GM21528 (cell line): ENCODE measurements at regions not wholly inside any gene's neighbourhood (a gene's known extent, or its start where the extent isn't known, plus 50 kb on each side); places are given as distances from the start of the nearest gene placed in this dataset.
"Not testable (repeated sequence)": the region's sequence is repeated elsewhere in the genome, so short reads cannot be mapped to it uniquely, and the experiment has no call there.

Experiments
- ATAC-seq: cut with Tn5 transposase; IDR thresholded peaks from one replicate; pipeline ENCODE4 v1.9.1; 2021; ENCODE audit warnings: mild to moderate bottlenecking, moderate library complexity; ENCODE audit not compliant: unreplicated experiment, low FRiP score

DNA sequence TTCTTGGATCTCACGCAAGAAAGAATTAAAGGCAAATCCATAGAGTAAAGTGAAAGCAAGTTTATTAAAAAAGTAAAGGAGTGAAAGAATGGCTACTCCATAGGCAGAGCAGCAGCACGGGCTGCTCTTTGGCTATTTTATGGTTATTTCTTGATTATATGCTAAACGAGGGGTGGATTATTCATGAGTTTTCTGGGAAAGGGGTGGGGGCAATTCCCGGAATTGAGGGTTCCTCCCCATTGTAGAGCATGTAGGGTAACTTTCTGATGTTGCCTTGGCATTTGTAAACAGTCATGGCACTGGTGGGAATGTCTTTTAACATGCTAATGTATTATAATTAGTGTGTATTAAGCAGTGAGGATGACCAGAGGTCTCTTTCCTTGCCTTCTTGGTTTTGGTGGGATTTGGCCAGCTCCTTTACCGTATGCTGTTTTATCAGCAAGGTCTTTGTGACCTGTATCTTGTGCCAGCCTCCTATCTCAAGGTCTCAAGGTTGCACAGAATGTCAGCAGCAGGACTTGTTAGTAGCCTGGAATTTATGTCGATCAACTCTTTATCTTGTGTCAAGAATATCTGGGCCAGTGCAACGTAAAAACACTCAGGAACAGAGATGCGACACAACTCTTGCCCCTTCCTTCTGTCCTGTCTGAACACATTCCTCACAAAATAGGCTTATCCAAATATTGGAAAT is 931.4 kb downstream of the QKI start:
- ATAC-seq = no peak

- ATAC-seq = no peak
Measured at GRCh38 chr6:164345327-164345726, 930.8 kb downstream of the QKI start.

DNA sequence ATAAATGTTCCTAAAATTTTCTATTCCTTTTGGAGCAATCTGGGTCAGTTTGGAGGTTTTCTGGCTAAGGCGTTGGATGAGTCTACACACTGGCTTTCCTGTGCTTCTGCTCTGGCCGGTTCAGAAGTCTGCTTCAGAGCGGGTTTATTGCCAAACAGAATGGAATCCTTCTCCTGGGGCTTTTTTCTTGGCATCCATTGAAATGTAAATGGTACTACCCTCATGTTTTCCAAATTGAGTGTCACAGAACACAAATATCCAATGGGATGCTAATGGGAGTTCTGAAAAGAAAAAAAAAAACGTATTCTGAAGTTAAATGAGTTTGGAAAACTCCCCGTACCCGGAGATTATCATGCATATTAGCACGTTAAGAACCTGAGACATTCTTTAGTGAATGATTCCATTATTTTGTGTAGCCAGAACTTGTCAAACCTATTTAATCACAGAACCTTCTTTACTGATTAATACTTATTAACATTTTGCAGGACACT is 930.3 kb downstream of the QKI start:
- ATAC-seq = no peak

DNA sequence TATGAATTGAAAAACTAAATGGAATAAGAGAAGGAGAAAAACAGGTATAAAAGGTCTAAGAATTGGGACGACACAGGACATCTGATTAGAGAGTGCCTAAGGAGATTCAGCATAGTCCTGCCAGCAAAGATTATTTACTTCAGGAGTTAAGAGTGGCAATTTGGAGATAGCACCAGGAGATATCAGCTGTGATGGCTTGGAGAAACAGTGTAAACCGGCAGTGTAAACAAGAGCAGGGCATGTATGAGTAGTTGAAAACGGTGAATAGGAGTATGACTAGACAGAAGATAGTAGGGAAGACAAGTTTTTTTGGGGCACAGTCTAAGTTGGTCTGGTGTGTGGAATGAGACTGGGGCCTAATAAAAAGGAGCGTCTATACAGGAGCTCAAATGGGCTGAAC is 924.9 kb downstream of the QKI start:
- not testable (repeated sequence) for ATAC-seq

GRCh38 chr6:164337925-164338397 is 923.4 kb downstream of the QKI start:
- no peak for ATAC-seq

DNA sequence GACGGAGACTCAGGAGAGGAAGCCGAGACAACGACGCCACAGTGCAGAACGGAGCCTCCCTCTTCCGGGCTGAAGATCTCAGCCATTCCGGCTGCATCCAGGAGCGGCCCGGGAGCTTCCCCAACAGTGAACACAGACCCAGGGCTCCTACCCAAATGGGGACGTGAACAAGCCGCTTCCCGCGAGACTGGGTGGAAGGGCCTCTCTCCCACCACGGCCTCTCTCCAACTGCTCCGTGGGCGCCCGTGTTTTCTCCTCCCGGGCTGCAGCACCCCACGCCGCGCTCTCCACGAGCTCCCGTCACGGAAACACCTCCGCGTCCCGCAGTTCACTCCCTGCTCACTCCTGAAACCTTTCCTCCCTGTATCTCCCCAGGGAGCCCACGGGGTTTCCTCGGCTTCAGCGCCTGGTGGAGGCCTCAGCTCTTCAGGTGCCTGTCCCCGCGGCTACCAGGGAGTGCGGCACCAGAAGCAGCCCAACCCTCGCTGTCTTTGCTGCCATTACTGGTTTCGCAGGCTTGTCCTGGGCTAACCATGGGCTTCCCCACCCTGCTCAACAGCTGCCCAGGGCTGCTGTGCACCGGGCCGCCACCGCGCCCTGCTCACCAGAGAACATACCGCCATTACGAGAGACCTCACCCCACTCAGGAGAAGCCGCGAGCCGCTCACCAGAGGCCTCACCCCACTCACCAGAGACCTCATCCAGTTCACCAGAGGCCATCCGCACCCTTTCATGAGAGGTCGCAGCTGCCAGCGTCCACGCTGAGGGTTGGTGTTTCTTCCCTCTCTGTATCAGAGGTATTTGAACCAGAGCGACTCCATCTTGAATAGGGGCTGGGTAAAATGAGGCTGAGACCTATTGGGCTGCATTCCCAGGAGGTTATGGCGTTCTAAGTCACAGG is 922.8 kb downstream of the QKI start:
- ATAC-seq = no peak

DNA sequence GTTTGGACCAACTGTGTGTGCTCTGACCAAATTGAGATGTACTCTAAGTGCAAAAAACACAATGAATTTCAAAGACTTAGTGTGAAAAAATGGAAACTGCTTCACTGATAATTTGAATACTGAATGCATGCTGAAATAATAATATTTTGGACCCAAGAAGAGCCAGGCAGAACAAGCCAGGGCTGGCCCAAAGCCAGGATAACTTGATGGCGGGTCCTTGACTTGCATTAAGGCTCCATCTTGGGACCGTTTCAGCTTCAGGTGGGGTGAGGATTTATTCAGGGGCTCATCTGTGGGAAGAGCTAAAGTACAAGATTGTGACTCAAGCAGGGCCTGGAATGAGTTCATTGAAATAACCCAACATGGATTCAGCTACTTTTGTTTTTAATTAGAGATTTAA is 921.9 kb downstream of the QKI start:
- ATAC-seq = no peak

DNA sequence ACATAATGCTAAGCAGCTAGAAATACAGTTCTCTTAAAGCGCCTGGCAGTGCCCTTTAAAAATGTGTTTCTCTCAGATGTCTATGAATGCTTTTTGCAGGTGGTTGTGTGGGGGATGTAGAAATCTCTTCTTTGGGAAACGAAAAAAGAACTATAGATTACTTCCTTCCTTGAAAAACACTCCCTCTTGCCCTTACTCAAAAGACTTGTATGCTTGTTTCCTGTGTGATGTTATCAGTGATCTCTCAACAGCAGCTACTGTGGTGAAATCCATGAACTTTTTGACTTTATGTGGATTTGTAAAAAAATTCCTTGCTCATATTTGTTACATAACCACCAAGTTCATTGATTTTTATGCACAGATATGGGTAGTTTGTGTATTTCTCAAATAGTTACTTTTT is 916.5 kb downstream of the QKI start:
- no peak for ATAC-seq

DNA sequence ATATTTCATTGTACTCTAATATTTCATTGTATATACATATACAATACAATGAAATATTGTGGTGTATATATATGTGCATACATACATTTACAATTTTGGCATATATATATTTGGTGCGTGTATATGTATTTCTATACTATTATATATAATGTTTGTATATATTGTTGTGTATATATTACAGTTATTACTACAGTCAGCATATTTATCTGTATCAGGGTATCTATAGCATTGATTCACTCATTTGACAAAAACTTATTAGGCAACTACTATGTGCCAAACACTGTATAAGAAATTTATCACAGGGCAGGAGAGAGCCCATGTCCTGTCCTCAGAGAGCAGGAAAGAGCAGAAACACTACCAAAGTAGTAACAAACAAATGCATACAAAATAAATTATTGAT is 910.6 kb downstream of the QKI start:
- ATAC-seq = no peak

- ATAC-seq = no peak
Measured at GRCh38 chr6:164322533-164322932, 908.0 kb downstream of the QKI start.

GRCh38 chr6:164321297-164321696 is 906.8 kb downstream of the QKI start:
- ATAC-seq = no peak

DNA sequence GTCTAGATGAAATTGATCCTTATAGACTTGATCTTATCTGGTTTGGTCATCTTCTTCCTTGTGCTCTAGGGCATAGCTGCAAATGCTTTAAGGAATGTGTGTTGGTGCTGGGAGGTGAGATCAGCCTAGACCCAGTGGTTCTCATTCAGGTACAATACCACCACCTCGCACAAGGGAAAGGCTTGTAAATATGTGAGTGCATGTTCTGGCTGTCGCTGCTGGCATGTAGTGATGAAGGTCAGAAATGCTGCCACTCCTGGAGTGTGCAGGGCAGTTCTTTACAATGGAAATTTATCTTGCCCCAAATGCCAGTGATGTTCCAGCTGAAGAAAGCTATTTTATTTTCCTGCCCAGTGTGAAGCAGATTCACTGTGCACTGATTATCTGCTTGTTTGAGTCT is 900.9 kb downstream of the QKI start:
- ATAC-seq = no peak

- no peak for ATAC-seq
Measured at GRCh38 chr6:164308339-164308738, 893.8 kb downstream of the QKI start.

GRCh38 chr6:164303102-164303964 is 888.8 kb downstream of the QKI start:
- no peak for ATAC-seq

DNA sequence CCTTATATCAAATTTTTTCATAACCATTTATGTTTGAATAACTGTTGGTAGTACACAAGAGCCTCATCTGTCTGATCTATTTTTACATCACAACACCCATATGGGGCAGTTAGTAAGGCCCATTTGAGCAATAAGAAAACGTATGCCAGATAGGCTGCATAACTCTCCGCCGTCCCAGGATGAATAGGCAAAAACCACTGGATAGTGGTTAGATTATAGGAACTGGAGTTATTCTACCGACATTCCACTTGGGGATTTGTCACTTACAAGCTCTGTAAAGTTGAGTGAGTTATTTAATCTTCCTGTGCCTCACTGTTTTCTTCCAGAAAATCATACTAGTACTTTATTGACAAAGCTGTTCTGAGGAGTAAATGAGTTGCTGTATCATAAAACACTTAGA is 881.9 kb downstream of the QKI start:
- no peak for ATAC-seq

GRCh38 chr6:164294047-164294784 is 879.7 kb downstream of the QKI start:
- no peak for ATAC-seq

GRCh38 chr6:164291224-164291623 is 876.7 kb downstream of the QKI start:
- ATAC-seq = no peak

GRCh38 chr6:164290101-164290500 is 875.6 kb downstream of the QKI start:
- ATAC-seq = no peak

GRCh38 chr6:164286011-164286410 is 871.5 kb downstream of the QKI start:
- no peak for ATAC-seq

DNA sequence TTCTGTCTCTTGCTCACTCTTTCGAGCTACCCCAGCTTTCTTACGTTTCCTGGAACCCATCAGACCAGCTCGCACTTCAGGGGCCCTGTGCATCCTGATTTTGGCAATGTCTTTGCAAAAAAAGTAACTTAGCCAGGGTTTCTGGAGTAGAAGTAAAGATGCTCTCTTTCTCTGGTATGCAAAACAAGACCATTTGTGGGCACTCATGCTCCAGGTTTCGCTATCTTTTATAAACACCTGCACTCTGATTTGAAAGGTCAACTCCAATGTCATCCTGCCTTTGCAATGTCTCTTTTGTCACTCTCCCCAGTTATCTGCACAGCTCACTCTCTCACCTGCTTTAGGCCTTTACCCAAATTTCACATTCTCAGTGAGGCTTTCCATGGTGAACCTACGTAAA is 869.1 kb downstream of the QKI start:
- ATAC-seq = no peak
